GM12878 (cell line): ENCODE measurements at regions not wholly inside any gene's neighbourhood (a gene's known extent, or its start where the extent isn't known, plus 50 kb on each side); places are given as distances from the start of the nearest gene placed in this dataset.
"Not testable (repeated sequence)": the region's sequence is repeated elsewhere in the genome, so short reads cannot be mapped to it uniquely, and the experiment has no call there.

ENCODE experiments used
- ATAC-seq: fragments of 200-7000 bp; cut with Tn5 transposase; 3 replicates; pipeline ENCODE4 v1.9.1; 2020; ENCODE audit warnings: mild to moderate bottlenecking, moderate library complexity
- BruUV-seq: library from RNA; stranded (reverse); fragments of 400-500 nt; replicated peaks from 2 replicates; lab custom pipeline; 2021; lab: Mats Ljungman, UMichigan
- CTCF ChIA-PET: fragments of 300-600 bp; sonication (Branson Sonifier 250); formaldehyde crosslinking; extraction: SDS; loops from one replicate; lab custom pipeline; 2021; ENCODE audit warnings: inconsistent platforms; lab: Yijun Ruan, JAX
- POLR2A ChIA-PET: fragments of 350-600 bp; formaldehyde crosslinking; extraction: SDS; loops from one replicate; lab custom pipeline; 2021; ENCODE audit warnings: inconsistent platforms; lab: Charles Lee
- RAD21 ChIA-PET: fragments of 300-600 bp; sonication (Branson Sonifier 250); formaldehyde crosslinking; loops from one replicate; lab custom pipeline; 2023; ENCODE audit warnings: antibody characterized with exemption; ENCODE audit not compliant: unreplicated experiment; lab: Charles Lee
- SMC1A ChIA-PET: fragments of 300-600 bp; sonication (Branson Sonifier 250); formaldehyde crosslinking; loops from one replicate; lab custom pipeline; 2023; ENCODE audit not compliant: unreplicated experiment, uncharacterized antibody; lab: Charles Lee
- DNase-seq: peaks from one replicate; pipeline ENCODE4 v3.0.0-alpha.2; 2011; ENCODE audit warnings: low read depth, low spot score
- FAIRE-seq: peaks from 3 replicates; lab custom pipeline; 2011; peaks lifted over from hg19 to GRCh38; lab: Jason Lieb, UNC
- H2AFZ ChIP-seq: 2 replicates; pipeline ENCODE4 v1.6.0; 2011; ENCODE audit warnings: low read depth, low read length, control low read depth; ENCODE audit not compliant: control insufficient read depth
- H3K27ac ChIP-seq: 2 replicates; pipeline ENCODE4 v1.5.1; 2011; ENCODE audit warnings: control low read depth; ENCODE audit not compliant: control insufficient read depth, insufficient read depth
- H3K27me3 ChIP-seq, 2 experiments: replicated peaks in 1 of 2; 2 replicates each; pipeline versions ENCODE4 v1.6.0 to v1.6.1; 2011; ENCODE audit warnings: low read length in 1 of 2; ENCODE audit not compliant: control insufficient read depth in 2 of 2, insufficient read depth in 2 of 2
- H3K36me3 ChIP-seq, 2 experiments: 2 replicates each; pipeline ENCODE4 v1.5.1; 2011; ENCODE audit warnings: low read length in 1 of 2; ENCODE audit not compliant: control insufficient read depth in 2 of 2, insufficient read depth in 2 of 2
- H3K4me1 ChIP-seq: 2 replicates; pipeline ENCODE4 v1.6.1; 2011; ENCODE audit warnings: mild to moderate bottlenecking, low read length, moderate library complexity, mixed read lengths; ENCODE audit not compliant: control insufficient read depth, insufficient read depth
- H3K4me2 ChIP-seq: 2 replicates; pipeline ENCODE4 v1.6.0; 2011; ENCODE audit warnings: control low read depth; ENCODE audit not compliant: control insufficient read depth, insufficient read depth
- H3K4me3 ChIP-seq: fragments of 200-600 bp; sonication (generic); 2 replicates; pipeline ENCODE4 v1.5.1; 2016
- H3K79me2 ChIP-seq: 2 replicates; pipeline ENCODE4 v1.6.0; 2011; ENCODE audit warnings: low read length; ENCODE audit not compliant: control insufficient read depth, insufficient read depth
- H3K9ac ChIP-seq: 2 replicates; pipeline ENCODE4 v1.8.0; 2011; ENCODE audit warnings: low read length, control low read depth, mixed read lengths; ENCODE audit not compliant: control insufficient read depth, insufficient read depth
- H3K9me3 ChIP-seq: replicated peaks from 3 replicates; pipeline ENCODE4 v1.5.1; 2011; ENCODE audit warnings: mild to moderate bottlenecking, low read length; ENCODE audit not compliant: control insufficient read depth, insufficient read depth
- H4K20me1 ChIP-seq: 2 replicates; pipeline ENCODE4 v1.6.0; 2011; ENCODE audit not compliant: control insufficient read depth, insufficient read depth
- CBX3 ChIP-seq: fragments of 200-600 bp; sonication (generic); IDR thresholded peaks from 2 replicates; pipeline ENCODE4 v1.6.1; 2016; ENCODE audit warnings: low read depth, borderline replicate concordance
- FOXK2 ChIP-seq: fragments of 450-650 bp; IDR thresholded peaks from 2 replicates; pipeline ENCODE4 v1.6.1; 2017; ENCODE audit warnings: mild to moderate bottlenecking, moderate library complexity
- WGBS: methylation state at CpG from one replicate; pipeline ENCODE4 v1.1.6; 2016; ENCODE audit warnings: low lambda C conversion rate; ENCODE audit not compliant: insufficient replicate concordance, insufficient coverage; ENCODE audit errors: missing lambda C conversion rate; 5-methylcytosine and 5-hydroxymethylcytosine counted together
- in situ Hi-C: fragments of 300-500 bp; cut with MboI; formaldehyde crosslinking; loops from 9 replicates; pipeline ENCODE4 v1.14.3; 2018; ENCODE audit warnings: mixed read lengths
- intact Hi-C: fragments of 100-400 bp; cut with micrococcal nuclease; formaldehyde crosslinking; loops from one replicate; pipeline ENCODE4 v1.14.2; 2022; ENCODE audit not compliant: unreplicated experiment

DNA sequence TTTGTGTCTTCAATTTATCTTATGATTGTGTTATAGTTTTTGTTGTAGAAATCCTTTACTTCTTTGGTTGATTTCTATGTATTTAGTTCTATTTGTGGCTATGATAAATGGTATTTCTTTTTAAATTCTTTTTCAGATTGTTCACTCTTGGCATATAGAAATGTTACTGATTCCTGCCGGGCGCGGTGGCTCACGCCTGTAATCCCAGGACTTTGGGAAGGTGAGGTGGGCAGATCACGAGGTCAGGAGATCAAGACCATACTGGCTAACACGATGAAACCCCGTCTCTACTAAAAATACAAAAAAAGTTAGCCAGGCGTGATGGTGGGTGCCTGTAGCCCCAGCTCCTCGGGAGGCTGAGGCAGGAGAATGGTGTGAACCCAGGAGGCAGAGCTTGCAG is 158.6 kb upstream of the TPTE start:
- H3K36me3 ChIP-seq, SMC1A ChIA-PET, FAIRE-seq, ATAC-seq, H2AFZ ChIP-seq, RAD21 ChIA-PET, H3K4me2 ChIP-seq, H3K4me3 ChIP-seq, H3K27ac ChIP-seq, H3K79me2 ChIP-seq, H3K9ac ChIP-seq, H3K4me1 ChIP-seq, BruUV-seq, H3K9me3 ChIP-seq, H3K27me3 ChIP-seq, POLR2A ChIA-PET, H4K20me1 ChIP-seq, DNase-seq, CTCF ChIA-PET, in situ Hi-C loops, intact Hi-C loops: not testable (repeated sequence)
- 32% methylated on average over 9 of the region's 9 CpGs for WGBS
- 0 out of 2 replicates have a peak, but pooled peaks have one; percentile 13 for TF ChIP-seq FOXK2

GRCh38 chr21:10363321-10363720 is 158.1 kb upstream of the TPTE start:
- DNase-seq, H3K9ac ChIP-seq, intact Hi-C loops, H4K20me1 ChIP-seq, CTCF ChIA-PET, SMC1A ChIA-PET, H3K4me2 ChIP-seq, H3K36me3 ChIP-seq, BruUV-seq, H3K9me3 ChIP-seq, H3K27me3 ChIP-seq, H2AFZ ChIP-seq, in situ Hi-C loops, RAD21 ChIA-PET, H3K4me1 ChIP-seq, H3K79me2 ChIP-seq, H3K27ac ChIP-seq, POLR2A ChIA-PET, H3K4me3 ChIP-seq, FAIRE-seq, ATAC-seq: not testable (repeated sequence)
- TF ChIP-seq CBX3 = 0 out of 2 replicates have a peak, but pooled peaks have one; percentile 88

DNA sequence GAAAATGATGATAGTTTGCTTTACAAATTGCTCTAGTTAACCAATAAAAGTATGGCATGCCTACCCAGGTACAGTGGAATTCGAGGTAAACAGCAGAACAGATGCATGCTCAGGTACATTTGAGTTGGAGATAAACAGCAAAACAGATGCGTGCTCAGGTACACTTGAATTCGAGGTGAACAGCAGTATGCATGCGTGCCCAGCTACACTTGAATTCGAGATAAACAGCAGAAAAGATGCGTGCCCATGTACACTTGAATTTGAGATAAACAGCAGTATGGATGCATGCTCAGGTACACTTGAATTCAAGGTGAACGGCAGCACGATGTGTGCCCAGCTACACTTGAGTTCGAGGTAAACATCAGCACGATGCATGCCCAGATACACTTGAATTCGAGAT is 155.2 kb upstream of the TPTE start:
- POLR2A ChIA-PET, H3K9ac ChIP-seq, H3K9me3 ChIP-seq, RAD21 ChIA-PET, FAIRE-seq, intact Hi-C loops, BruUV-seq, SMC1A ChIA-PET, H3K4me3 ChIP-seq, H3K79me2 ChIP-seq, in situ Hi-C loops, H4K20me1 ChIP-seq, H3K27ac ChIP-seq, H3K27me3 ChIP-seq, CTCF ChIA-PET, H3K4me1 ChIP-seq, DNase-seq, H3K4me2 ChIP-seq, H3K36me3 ChIP-seq, ATAC-seq, H2AFZ ChIP-seq: not testable (repeated sequence)
- 8% methylated on average over 6 of the region's 11 CpGs for WGBS

- intact Hi-C loops, H3K79me2 ChIP-seq, ATAC-seq, H3K9ac ChIP-seq, H3K4me1 ChIP-seq, CTCF ChIA-PET, RAD21 ChIA-PET, H3K27me3 ChIP-seq, H3K9me3 ChIP-seq, in situ Hi-C loops, H3K4me2 ChIP-seq, H4K20me1 ChIP-seq, POLR2A ChIA-PET, H2AFZ ChIP-seq, SMC1A ChIA-PET, H3K36me3 ChIP-seq, H3K4me3 ChIP-seq, FAIRE-seq, BruUV-seq, DNase-seq, H3K27ac ChIP-seq: not testable (repeated sequence)
- WGBS = 34% methylated on average over 7 of the region's 8 CpGs
These were observed 153.8 kb upstream of the TPTE start for GRCh38 chr21:10367586-10367985.
